ENCODE measurements at regions not wholly inside any gene's neighbourhood (a gene's known extent, or its start where the extent isn't known, plus 50 kb on each side); places are given as distances from the start of the nearest gene placed in this dataset.

DNA sequence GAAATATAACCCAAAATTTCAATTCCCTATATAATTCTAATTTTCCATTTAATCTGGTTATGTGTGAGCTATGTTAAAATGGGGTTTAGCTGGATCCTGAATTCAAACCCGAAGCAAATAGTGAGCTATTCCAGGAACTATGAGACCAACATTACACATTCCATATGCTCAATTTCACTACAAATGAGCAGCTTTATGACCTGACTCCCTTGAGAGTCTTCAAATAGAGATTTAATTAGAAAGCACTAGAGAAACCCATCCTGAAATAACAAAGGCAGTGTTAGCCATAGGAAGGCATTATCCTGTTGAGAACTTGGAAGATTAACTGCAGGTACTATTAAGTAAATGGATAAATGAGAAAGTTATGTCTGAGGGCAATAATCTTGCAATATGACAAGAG is 890.0 kb downstream of the GRM8 start:
- TF ChIP-seq, protein P1, sequence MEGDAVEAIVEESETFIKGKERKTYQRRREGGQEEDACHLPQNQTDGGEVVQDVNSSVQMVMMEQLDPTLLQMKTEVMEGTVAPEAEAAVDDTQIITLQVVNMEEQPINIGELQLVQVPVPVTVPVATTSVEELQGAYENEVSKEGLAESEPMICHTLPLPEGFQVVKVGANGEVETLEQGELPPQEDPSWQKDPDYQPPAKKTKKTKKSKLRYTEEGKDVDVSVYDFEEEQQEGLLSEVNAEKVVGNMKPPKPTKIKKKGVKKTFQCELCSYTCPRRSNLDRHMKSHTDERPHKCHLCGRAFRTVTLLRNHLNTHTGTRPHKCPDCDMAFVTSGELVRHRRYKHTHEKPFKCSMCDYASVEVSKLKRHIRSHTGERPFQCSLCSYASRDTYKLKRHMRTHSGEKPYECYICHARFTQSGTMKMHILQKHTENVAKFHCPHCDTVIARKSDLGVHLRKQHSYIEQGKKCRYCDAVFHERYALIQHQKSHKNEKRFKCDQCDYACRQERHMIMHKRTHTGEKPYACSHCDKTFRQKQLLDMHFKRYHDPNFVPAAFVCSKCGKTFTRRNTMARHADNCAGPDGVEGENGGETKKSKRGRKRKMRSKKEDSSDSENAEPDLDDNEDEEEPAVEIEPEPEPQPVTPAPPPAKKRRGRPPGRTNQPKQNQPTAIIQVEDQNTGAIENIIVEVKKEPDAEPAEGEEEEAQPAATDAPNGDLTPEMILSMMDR (IDR thresholded peaks at IDR 0.05), result no peak
- no peak for TF ChIP-seq POLR2A (IDR thresholded peaks at IDR 0.05)

Measured in thyroid gland (tissue), 4 donors.